RPMI8226 (cell line): ENCODE measurements at regions not wholly inside any gene's neighbourhood (a gene's known extent, or its start where the extent isn't known, plus 50 kb on each side); places are given as distances from the start of the nearest gene placed in this dataset.
A peak's percentile ranks its signal among the peaks of the same experiment; 100 is the strongest.
"Not testable (repeated sequence)": the region's sequence is repeated elsewhere in the genome, so short reads cannot be mapped to it uniquely, and the experiment has no call there.

ENCODE experiments used
- DNase-seq: peaks from one replicate; pipeline ENCODE4 v3.0.0-alpha.2; 2015

- no peak for DNase-seq
Observed at GRCh38 chr2:84038866-84039265, 420.2 kb downstream of the SUCLG1 start.

- DNase-seq: no peak
Observed at GRCh38 chr2:84033347-84033974, 425.6 kb downstream of the SUCLG1 start.

GRCh38 chr2:84031312-84032050 lies 427.6 kb downstream of the SUCLG1 start:
- no peak for DNase-seq

DNA sequence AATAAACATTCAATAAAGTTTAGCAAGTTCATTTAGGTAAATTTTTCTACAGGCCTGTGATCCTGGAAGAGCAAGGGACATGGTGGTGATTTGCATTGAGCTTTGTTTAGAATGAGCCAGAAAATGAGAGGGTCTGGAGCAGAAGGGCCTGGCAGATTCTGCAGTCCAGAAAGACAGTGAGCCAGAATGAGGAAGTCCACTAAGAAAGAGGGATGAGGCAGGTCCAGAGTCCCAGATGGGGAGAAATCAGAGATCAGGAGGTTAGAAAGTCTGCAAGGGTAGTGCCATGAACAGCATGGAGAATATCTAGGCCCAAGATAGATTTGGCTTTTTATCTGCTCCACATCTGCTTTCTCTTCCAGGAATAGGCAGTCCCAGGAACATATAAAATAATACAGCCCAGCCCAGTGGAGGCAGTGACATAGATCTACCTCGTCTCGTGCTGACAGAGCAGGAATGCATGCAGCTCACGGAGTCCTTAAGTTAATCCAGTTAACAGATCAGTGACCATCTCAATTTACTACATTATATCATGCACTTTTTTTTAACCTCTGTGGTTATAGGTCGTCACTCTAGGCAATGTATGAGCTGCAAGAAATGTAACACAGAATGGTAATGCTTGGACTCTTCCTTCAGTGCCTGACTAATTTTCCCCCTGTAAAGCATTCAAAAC lies 429.0 kb downstream of the SUCLG1 start:
- DNase-seq: no peak

DNA sequence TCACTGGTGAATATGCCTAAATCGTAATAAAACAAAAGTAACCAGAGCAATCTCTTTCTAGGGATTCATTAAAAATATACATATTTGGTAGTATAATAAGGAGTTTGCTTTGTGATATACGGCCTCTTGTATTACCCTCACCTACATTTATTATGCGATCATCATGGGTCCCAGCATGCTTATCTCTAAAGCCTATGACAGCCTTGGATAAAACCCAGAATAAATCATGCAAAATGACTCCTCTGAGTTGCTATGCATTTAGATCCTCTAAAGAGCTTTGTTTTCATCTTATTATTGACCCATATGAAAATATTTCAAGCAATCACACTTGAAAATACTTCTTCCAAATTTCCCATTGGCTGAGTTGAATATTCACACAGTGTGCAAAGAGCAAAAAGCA lies 432.3 kb downstream of the SUCLG1 start:
- DNase-seq: no peak

DNA sequence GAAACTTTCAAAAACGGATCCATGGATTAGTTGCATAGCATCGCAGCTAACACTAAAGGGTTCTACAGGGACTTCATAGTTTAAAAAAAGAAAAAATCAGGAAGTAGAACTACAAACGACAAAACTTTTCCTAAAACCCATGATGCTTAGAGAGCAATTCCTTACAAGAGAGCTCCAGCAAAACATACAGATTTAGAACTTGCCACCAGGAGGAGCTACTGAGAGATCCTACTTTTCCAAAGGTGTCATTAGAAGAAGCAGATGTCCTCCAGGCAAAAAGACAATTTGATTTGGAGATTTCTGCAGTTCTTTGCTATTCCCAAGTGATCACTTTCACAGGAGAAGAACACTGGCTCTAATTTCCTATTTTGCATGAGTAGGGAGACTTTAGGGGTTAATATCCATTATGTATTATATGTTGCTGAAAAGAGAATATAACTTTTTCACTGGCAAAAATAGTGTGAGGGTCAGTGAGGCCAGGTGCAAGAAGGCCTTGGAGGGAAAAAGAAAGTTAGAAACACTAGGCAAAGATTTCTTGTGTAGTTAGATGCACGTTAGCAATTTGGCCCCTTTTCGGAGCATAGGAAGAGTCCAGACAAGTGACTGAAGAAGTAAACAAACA lies 436.2 kb downstream of the SUCLG1 start:
- DNase-seq: peak; percentile 57

GRCh38 chr2:84017010-84017409 lies 442.1 kb downstream of the SUCLG1 start:
- no peak for DNase-seq

- DNase-seq: no peak
Observed at GRCh38 chr2:84016183-84016582, 442.9 kb downstream of the SUCLG1 start.

GRCh38 chr2:83997889-83998288 lies 461.2 kb downstream of the SUCLG1 start:
- no peak for DNase-seq

DNA sequence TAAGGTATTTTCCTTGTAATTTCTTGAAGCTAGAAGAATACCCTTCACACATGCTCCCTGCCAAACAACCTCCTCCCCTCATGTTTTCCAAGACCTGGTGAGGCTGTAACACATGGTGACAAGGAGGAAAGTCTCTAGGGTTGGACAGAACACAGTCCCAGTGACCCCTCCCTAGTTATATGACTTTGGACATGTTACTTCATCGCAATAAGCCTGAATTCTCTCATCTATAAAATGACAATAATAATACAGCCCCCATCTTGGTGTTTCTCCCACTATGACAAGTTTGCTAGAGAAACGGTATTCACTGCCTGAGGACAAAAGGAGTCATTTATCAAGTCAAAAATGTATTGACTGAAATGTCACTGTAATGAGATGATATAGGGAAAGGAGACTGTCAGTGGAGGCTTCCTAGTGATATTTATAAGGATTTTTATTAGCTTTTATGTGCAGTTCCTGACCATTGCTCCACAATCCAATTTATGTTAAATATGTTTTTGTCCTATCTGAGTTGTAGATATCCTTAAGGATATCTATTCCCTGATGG lies 464.4 kb downstream of the SUCLG1 start:
- DNase-seq: no peak

DNA sequence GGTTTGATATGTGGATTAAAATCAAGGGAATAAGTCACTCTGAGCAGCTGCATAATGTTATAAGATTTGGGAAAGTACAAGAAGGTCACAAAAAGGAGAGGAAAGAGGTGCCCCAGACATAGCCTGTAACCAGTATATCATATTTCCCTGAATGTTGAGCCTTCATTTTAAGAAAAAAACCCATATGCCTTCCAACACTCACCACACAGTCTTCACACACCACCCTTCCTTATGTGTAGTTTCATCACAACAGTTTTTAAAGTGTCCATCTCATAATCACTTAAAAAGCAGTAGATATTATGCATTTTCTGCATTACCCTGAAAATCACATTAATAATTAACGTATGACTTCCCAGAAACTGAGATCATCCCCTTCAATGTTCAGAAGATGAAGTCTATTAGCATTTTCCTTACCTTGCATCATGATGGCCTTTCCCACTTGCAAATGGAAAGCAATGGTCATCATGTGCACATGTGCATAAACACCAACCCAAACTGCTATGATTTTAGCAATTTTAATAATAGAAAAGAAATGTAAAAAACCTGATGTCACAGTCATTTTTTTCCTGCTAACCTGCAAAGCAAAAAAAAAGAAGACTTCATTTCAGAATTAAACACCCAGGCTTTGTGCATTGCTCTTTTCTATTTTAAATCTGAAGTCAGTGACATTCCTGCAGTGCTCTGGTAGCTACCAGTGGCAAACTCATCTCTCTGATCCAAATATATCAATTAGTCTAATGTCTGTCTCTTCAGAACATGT lies 465.0 kb downstream of the SUCLG1 start:
- no peak for DNase-seq

DNA sequence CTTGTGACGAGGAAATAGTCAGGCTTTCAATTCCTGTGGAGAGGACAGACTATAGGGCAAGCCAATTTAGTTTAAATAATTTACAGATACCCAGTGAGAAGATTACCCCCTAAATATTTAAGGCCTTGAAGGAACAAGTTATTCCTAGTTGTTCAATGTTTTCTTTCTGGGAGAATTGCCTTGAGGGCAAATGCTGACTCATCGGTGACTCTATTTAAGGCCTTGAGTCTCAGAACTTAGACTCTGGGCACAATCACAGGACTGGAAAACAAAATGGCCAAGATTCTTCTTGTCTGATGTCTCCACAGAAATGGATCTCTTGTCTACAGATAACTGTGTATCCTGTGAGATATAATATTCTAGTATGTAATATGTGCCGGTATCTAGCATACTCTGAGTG lies 467.1 kb downstream of the SUCLG1 start:
- no peak for DNase-seq

- no peak for DNase-seq
Observed at GRCh38 chr2:83990636-83991035, 468.4 kb downstream of the SUCLG1 start.

DNA sequence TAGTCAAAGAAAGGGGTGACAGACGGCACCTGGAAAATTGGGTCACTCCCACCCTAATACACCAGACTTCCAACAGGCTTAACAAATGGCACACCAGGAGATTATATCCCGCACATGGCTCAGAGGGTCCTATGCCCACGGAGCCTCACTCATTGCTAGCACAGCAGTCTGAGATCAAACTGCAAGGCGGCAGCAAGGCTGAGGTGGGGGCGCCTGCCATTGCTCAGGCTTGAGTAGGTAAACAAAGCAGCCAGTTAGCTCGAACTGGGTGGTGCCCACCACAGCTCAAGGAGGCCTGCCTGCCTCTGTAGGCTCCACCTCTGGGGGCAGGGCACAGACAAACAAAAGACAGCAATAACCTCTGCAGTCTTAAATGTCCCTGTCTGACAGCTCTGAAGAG lies 482.5 kb downstream of the SUCLG1 start:
- DNase-seq: not testable (repeated sequence)

DNA sequence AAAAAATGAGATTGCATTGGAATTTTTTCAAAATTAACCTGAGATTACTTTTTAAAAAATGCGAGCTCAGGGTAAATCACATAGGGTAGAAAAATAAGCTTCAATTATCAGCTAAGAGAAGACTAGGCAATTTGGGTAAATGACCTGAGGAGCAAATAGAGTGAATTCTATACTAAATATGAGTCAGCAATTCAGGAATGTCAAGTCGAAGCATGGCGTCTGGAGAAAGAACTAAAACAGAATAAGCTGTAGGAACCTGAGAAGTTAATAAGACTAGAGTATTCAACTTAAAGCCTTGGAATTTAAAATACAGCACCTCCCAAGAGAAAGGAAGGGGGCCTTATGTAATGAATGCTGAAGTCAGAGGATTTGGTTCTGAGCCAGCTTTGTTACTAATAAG lies 487.0 kb downstream of the SUCLG1 start:
- DNase-seq: no peak

DNA sequence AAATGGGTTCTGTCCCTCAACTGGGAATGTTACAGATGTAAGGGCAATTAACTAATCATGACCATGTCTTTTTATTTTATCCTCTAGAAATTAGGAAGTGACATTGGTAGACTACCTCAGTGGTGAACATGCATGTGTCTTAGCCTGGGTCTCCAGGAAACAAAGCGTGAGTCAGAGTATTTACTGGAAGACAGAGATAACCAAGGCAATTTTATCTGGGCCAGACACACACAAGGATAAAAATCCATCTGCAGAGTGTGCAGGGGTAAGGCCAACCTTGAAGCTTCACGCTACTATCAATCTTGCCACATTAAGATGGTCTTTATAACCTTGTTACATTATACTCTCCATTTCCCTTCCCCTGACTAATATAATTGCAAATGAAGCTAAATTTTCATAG lies 487.5 kb downstream of the SUCLG1 start:
- no peak for DNase-seq

- DNase-seq: no peak
Observed at GRCh38 chr2:83970217-83970929, 488.7 kb downstream of the SUCLG1 start.

DNA sequence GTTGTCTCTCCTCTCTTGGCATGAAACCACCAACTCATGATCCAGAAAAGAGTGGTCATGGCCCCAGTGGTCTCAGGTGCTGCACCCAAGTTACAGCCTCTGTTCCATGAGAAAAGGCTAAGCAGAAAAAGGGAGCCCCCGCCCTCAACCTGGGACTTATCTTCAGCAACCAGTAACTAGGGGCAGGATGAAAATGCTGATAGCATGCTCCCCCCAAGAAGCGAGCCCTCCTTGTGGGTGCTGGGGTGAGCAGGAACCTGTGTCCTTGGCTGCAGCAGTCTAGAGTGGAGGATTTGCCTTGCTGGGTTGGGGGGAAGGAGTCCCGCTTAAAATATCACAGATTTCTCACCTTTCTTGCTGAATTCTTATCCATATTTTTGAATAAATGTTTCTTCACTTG lies 490.0 kb downstream of the SUCLG1 start:
- DNase-seq: no peak

DNA sequence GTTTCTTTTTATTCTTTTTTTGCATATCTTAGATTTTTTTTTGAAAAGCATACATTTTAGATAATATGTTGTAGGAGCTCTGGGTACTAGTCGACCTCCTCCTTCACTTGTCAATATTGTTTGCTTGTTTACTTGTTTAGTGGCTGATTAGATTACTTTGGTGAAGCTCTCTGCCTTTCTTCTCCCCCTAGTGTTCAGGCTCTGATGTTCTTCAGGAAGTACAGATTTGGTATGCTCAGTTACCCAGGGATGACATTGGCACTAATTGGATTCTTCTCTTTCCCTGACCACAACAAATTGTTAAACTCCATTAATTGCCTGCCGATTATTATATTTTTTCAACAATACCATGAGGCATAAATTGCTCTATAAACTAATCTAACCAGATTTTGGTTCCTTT lies 491.2 kb downstream of the SUCLG1 start:
- DNase-seq: no peak

DNA sequence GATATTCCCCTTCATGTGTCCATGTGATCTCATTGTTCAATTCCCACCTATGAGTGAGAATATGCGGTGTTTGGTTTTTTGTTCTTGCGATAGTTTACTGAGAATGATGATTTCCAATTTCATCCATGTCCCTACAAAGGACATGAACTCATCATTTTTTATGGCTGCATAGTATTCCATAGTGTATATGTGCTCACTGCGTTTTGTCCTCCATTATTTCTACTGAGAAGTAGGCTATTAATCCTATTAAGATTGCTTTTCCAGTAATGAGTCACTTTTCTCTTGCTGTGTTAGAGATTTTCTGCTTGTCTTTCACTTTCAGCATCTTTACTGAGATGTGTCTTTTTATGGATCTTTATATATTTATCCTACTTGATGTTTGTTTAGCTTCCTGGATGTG lies 492.1 kb downstream of the SUCLG1 start:
- not testable (repeated sequence) for DNase-seq

GRCh38 chr2:83961512-83961911 lies 497.6 kb downstream of the SUCLG1 start:
- DNase-seq: no peak

DNA sequence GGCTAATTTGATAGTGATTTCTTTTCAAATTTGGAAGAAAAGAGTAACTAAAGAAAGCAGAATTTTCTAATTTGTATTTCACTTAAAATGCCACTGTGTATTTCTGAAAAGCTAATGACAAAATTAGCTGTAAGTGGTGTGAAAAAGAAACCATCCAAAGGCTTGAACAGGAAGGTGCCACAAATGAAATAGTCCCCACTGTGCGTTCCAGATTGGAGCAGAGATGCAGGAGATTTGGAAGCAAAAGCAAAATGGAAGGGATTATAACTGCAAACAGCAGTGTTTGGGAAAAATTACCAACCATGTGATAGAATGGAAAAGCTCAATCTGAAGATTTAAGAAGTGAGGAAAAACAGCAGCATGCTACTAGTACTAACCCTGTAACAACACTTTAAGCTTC lies 498.7 kb downstream of the SUCLG1 start:
- no peak for DNase-seq
